GM19463 (cell line): ENCODE measurements at regions not wholly inside any gene's neighbourhood (a gene's known extent, or its start where the extent isn't known, plus 50 kb on each side); places are given as distances from the start of the nearest gene placed in this dataset.
A peak's percentile ranks its signal among the peaks of the same experiment; 100 is the strongest.

ENCODE experiments used
- ATAC-seq: cut with Tn5 transposase; IDR thresholded peaks from one replicate; pipeline ENCODE4 v1.9.1; 2021; ENCODE audit warnings: mild to moderate bottlenecking, moderate library complexity; ENCODE audit not compliant: unreplicated experiment

GRCh38 chr5:124102486-124102885 lies 590.5 kb downstream of the CSNK1G3 start:
- ATAC-seq, result no peak

GRCh38 chr5:124093658-124094057 lies 581.7 kb downstream of the CSNK1G3 start:
- ATAC-seq, result no peak

GRCh38 chr5:124090115-124090514 lies 578.1 kb downstream of the CSNK1G3 start:
- ATAC-seq, result no peak

GRCh38 chr5:124089578-124089977 lies 577.6 kb downstream of the CSNK1G3 start:
- ATAC-seq, result no peak

GRCh38 chr5:124088289-124089032 lies 576.5 kb downstream of the CSNK1G3 start:
- no peak for ATAC-seq

GRCh38 chr5:124087752-124088151 lies 575.8 kb downstream of the CSNK1G3 start:
- ATAC-seq, result no peak

- no peak for ATAC-seq
Observed at GRCh38 chr5:124080256-124080655, 568.3 kb downstream of the CSNK1G3 start.

GRCh38 chr5:124079062-124079461 lies 567.1 kb downstream of the CSNK1G3 start:
- ATAC-seq, result no peak

- ATAC-seq, result no peak
Observed at GRCh38 chr5:124074500-124074899, 562.5 kb downstream of the CSNK1G3 start.

- no peak for ATAC-seq
Observed at GRCh38 chr5:124072570-124072969, 560.6 kb downstream of the CSNK1G3 start.

- ATAC-seq, result no peak
Observed at GRCh38 chr5:124071039-124071438, 559.1 kb downstream of the CSNK1G3 start.

- no peak for ATAC-seq
Observed at GRCh38 chr5:124065508-124065907, 553.5 kb downstream of the CSNK1G3 start.

- no peak for ATAC-seq
Observed at GRCh38 chr5:124064956-124065355, 553.0 kb downstream of the CSNK1G3 start.

GRCh38 chr5:124061663-124062062 lies 549.7 kb downstream of the CSNK1G3 start:
- no peak for ATAC-seq

- ATAC-seq, result no peak
Observed at GRCh38 chr5:124061068-124061430, 549.1 kb downstream of the CSNK1G3 start.

GRCh38 chr5:124060413-124061067 lies 548.6 kb downstream of the CSNK1G3 start:
- ATAC-seq, result no peak

GRCh38 chr5:124060011-124060410 lies 548.0 kb downstream of the CSNK1G3 start:
- ATAC-seq, result no peak

- no peak for ATAC-seq
Observed at GRCh38 chr5:124059200-124059599, 547.2 kb downstream of the CSNK1G3 start.

- no peak for ATAC-seq
Observed at GRCh38 chr5:124057724-124058231, 545.8 kb downstream of the CSNK1G3 start.

GRCh38 chr5:124056991-124057723 lies 545.2 kb downstream of the CSNK1G3 start:
- ATAC-seq, result peak; percentile 50

- peak; percentile 51 for ATAC-seq
Observed at GRCh38 chr5:124056326-124056990, 544.5 kb downstream of the CSNK1G3 start.
